ENCODE measurements at regions not wholly inside any gene's neighbourhood (a gene's known extent, or its start where the extent isn't known, plus 50 kb on each side); places are given as distances from the start of the nearest gene placed in this dataset.

GRCh38 chr20:10761232-10761631 is 87.4 kb upstream of the JAG1 start (continued):
- no peak for TF ChIP-seq CBX8 (IDR thresholded peaks at IDR 0.05; ENCODE audit: borderline replicate concordance, low read depth, low read length)
- no peak for TF ChIP-seq CTBP2 (IDR thresholded peaks at IDR 0.05; ENCODE audit: borderline replicate concordance, insufficient read depth, insufficient read length, low read length)
- no peak for TF ChIP-seq CBX5 (IDR thresholded peaks at IDR 0.05; ENCODE audit: low read depth, low read length)
- no peak for TF ChIP-seq NANOG (IDR thresholded peaks at IDR 0.05; ENCODE audit: insufficient read depth, low read depth, low read length, poor library complexity, severe bottlenecking)

Measured in H1 (cell line).